Panc1 (cell line): ENCODE measurements at regions not wholly inside any gene's neighbourhood (a gene's known extent, or its start where the extent isn't known, plus 50 kb on each side); places are given as distances from the start of the nearest gene placed in this dataset.

Experiments used
- ATAC-seq: fragments of 200-7000 bp; cut with Tn5 transposase; 2 replicates; pipeline ENCODE4 v1.9.1; 2020; ENCODE audit warnings: mild to moderate bottlenecking, moderate library complexity
- BruUV-seq: library from RNA; stranded (reverse); fragments of 400-500 nt; replicated peaks from 2 replicates; lab custom pipeline; 2021; lab: Mats Ljungman, UMichigan
- CTCF ChIA-PET: fragments of 300-600 bp; sonication (Branson Sonifier 250); formaldehyde crosslinking; loops from one replicate; lab custom pipeline; 2022; ENCODE audit warnings: antibody characterized with exemption; lab: Charles Lee
- POLR2A ChIA-PET: fragments of 300-600 bp; sonication (Branson Sonifier 250); formaldehyde crosslinking; loops from one replicate; lab custom pipeline; 2022; ENCODE audit warnings: antibody characterized with exemption; lab: Charles Lee
- DNase-seq: peaks from one replicate; pipeline ENCODE4 v3.0.0-alpha.2; 2010; ENCODE audit warnings: low read depth, low spot score
- H3K27ac ChIP-seq: 2 replicates; pipeline ENCODE4 v1.5.1; 2011; ENCODE audit warnings: mild to moderate bottlenecking, low read length, inconsistent platforms
- H3K27me3 ChIP-seq: fragments of 200-500 bp; sonication (Bioruptor generic); 2 replicates; pipeline ENCODE4 v1.6.0; 2014; ENCODE audit warnings: low read length, inconsistent platforms; ENCODE audit not compliant: control insufficient read depth, insufficient read depth
- H3K36me3 ChIP-seq: fragments of 200-500 bp; sonication (Bioruptor generic); 2 replicates; pipeline ENCODE4 v1.5.1; 2014; ENCODE audit warnings: inconsistent platforms, mild to moderate bottlenecking, low read length, moderate library complexity; ENCODE audit not compliant: control insufficient read depth, insufficient read depth
- H3K4me1 ChIP-seq: 2 replicates; pipeline ENCODE4 v1.5.1; 2011; ENCODE audit warnings: inconsistent platforms, mild to moderate bottlenecking, low read length, moderate library complexity; ENCODE audit not compliant: control insufficient read depth, insufficient read depth
- H3K4me3 ChIP-seq, 2 experiments: 2 replicates each; pipeline ENCODE4 v1.5.1; 2011 to 2012; ENCODE audit warnings: low read depth in 2 of 2, low read length in 2 of 2, mild to moderate bottlenecking in 2 of 2, inconsistent platforms in 1 of 2, moderate library complexity in 1 of 2
- H3K9me3 ChIP-seq: fragments of 200-500 bp; sonication (Bioruptor generic); 2 replicates; pipeline ENCODE4 v1.5.1; 2014; ENCODE audit warnings: low read depth, mild to moderate bottlenecking, inconsistent platforms, low read length, moderate library complexity; ENCODE audit not compliant: control insufficient read depth, insufficient read depth
- CTCF ChIP-seq: fragments of 450-650 bp; IDR thresholded peaks from 2 replicates; pipeline ENCODE4 v1.5.1; 2017; ENCODE audit warnings: mild to moderate bottlenecking
- POLR2AphosphoS5 ChIP-seq: IDR thresholded peaks from 2 replicates; pipeline ENCODE4 v1.6.1; 2012; ENCODE audit warnings: mild to moderate bottlenecking, low read depth, low read length, moderate library complexity
- REST ChIP-seq, 2 experiments: IDR thresholded peaks; 2 replicates each; pipeline ENCODE4 v1.6.1; 2011 to 2012; ENCODE audit warnings: low read depth in 2 of 2, control low read depth in 1 of 2, low read length in 1 of 2, mild to moderate bottlenecking in 1 of 2, moderate library complexity in 1 of 2; ENCODE audit not compliant: insufficient read depth in 1 of 2
- SIN3A ChIP-seq: IDR thresholded peaks from 2 replicates; pipeline ENCODE4 v1.6.1; 2012; ENCODE audit warnings: low read depth, mild to moderate bottlenecking, low read length, moderate library complexity, borderline replicate concordance; ENCODE audit not compliant: insufficient read depth
- TCF7L2 ChIP-seq: IDR thresholded peaks from 2 replicates; pipeline ENCODE4 v1.6.1; 2011; ENCODE audit warnings: mild to moderate bottlenecking, low read depth, low read length, inconsistent platforms
- in situ Hi-C: cut with HindIII; loops from 2 replicates; pipeline ENCODE4 v1.10.0; 2016; ENCODE audit warnings: low sequenced_read_pairs, low pct_unique_long_range_greater_than_20kb
- intact Hi-C: fragments of 100-400 bp; cut with micrococcal nuclease; formaldehyde crosslinking; loops from one replicate; pipeline ENCODE4 v1.10.0; 2022; ENCODE audit not compliant: unreplicated experiment

GRCh38 chr1:82269431-82269830 lies 468.7 kb downstream of the ADGRL2 start:
- BruUV-seq, result no TSS peak
- intact Hi-C loops (no loop called here), in situ Hi-C loops (no loop called here)
- H3K27me3 ChIP-seq, result no peaks in the 10 kb centered on the region
- H3K27ac ChIP-seq, result no peak overlapping the region
- no peak overlapping the region for H3K4me3 ChIP-seq
- ChIA-PET CTCF (no interaction called here), POLR2A (no interaction called here)
- ATAC-seq, result no peak
- no peaks in the 10 kb centered on the region for H3K4me1 ChIP-seq
- H3K9me3 ChIP-seq, result no peaks in the 10 kb centered on the region
- DNase-seq, result no peak
- TF ChIP-seq CTCF (no peak), POLR2AphosphoS5 (no peak), SIN3A (no peak), REST (IDR thresholded peaks at IDR 0.05; ENCODE audit: insufficient read depth in 1 of 2, low read depth in 2 of 2, low read length in 1 of 2) (no peak), TCF7L2 (no peak)
- no peaks in the 10 kb centered on the region for H3K36me3 ChIP-seq

- intact Hi-C loops, result no loop called here
- no TSS peak for BruUV-seq
- no peak for ATAC-seq
- DNase-seq, result no peak
- no peaks in the 10 kb centered on the region for H3K36me3 ChIP-seq
- CTCF ChIA-PET, result no interaction called here
- no peak for TF ChIP-seq TCF7L2
- no peak for TF ChIP-seq POLR2AphosphoS5
- TF ChIP-seq REST (IDR thresholded peaks at IDR 0.05; ENCODE audit: insufficient read depth in 1 of 2, low read depth in 2 of 2, low read length in 1 of 2), result no peak
- TF ChIP-seq CTCF, result no peak
- TF ChIP-seq SIN3A, result no peak
- H3K27ac ChIP-seq, result no peak overlapping the region
- H3K4me1 ChIP-seq, result no peaks in the 10 kb centered on the region
- POLR2A ChIA-PET, result no interaction called here
- H3K9me3 ChIP-seq, result no peaks in the 10 kb centered on the region
- in situ Hi-C loops, result no loop called here
- no peaks in the 10 kb centered on the region for H3K27me3 ChIP-seq
- H3K4me3 ChIP-seq, result no peak overlapping the region
Measured at GRCh38 chr1:82268826-82269225, 468.1 kb downstream of the ADGRL2 start.
